K562 (cell line): ENCODE measurements at regions not wholly inside any gene's neighbourhood (a gene's known extent, or its start where the extent isn't known, plus 50 kb on each side); places are given as distances from the start of the nearest gene placed in this dataset.

Source experiments
- ATAC-seq: fragments of 200-7000 bp; cut with Tn5 transposase; 3 replicates; pipeline ENCODE4 v1.9.1; 2020; ENCODE audit warnings: moderate library complexity
- BruUV-seq: library from RNA; stranded (reverse); fragments of 400-500 nt; replicated peaks from 2 replicates; lab custom pipeline; 2021; lab: Mats Ljungman, UMichigan
- CTCF ChIA-PET: fragments of 300-600 bp; formaldehyde crosslinking; extraction: SDS; loops from one replicate; lab custom pipeline; 2021; ENCODE audit warnings: low intra/inter-chr PET ratio; lab: Yijun Ruan, JAX
- POLR2A ChIA-PET: fragments of 300-600, 350-650 bp; sonication (Branson Sonifier 250); formaldehyde crosslinking; extraction: SDS; loops from one replicate; lab custom pipeline; 2021; ENCODE audit warnings: antibody characterized with exemption, inconsistent platforms; lab: Yijun Ruan, JAX
- DNase-seq, 4 experiments: peaks; one replicate each; pipeline versions ENCODE4 v3.0.0 to v3.0.0-alpha.2; 2011 to 2018; ENCODE audit warnings: low spot score in 3 of 4, mixed read lengths in 3 of 4; ENCODE audit errors: extremely low read depth in 1 of 4
- FAIRE-seq: peaks from 2 replicates; lab custom pipeline; 2011; peaks lifted over from hg19 to GRCh38; lab: Jason Lieb, UNC
- H2AFZ ChIP-seq: 2 replicates; pipeline ENCODE4 v1.6.0; 2011; ENCODE audit warnings: low read depth, low read length, control low read depth, inconsistent platforms
- H3K27ac ChIP-seq: fragments of 200-600 bp; 3 replicates; pipeline ENCODE4 v1.8.0; 2011; ENCODE audit warnings: low read depth, mild to moderate bottlenecking, control low read depth, inconsistent platforms, low read length, moderate library complexity, mixed read lengths; ENCODE audit errors: extremely low read depth
- H3K27me3 ChIP-seq, 2 experiments: fragments of 300-600 bp in 1 of 2; 2 replicates in 1 of 2; 3 replicates in 1 of 2; pipeline versions ENCODE4 v1.6.0 to v1.8.0; 2011; ENCODE audit warnings: inconsistent platforms in 2 of 2, low read length in 2 of 2, mild to moderate bottlenecking in 1 of 2, mixed read lengths in 1 of 2, moderate library complexity in 1 of 2; ENCODE audit not compliant: control insufficient read depth in 2 of 2, insufficient read depth in 2 of 2
- H3K36me3 ChIP-seq: fragments of 300-600 bp; 3 replicates; pipeline ENCODE4 v1.8.0; 2011; ENCODE audit warnings: mild to moderate bottlenecking, low read length, inconsistent platforms; ENCODE audit not compliant: control insufficient read depth, insufficient read depth
- H3K4me1 ChIP-seq, 2 experiments: fragments of 200-600 bp in 1 of 2; replicated peaks in 1 of 2; 2 replicates in 1 of 2; 3 replicates in 1 of 2; pipeline versions ENCODE4 v1.5.1 to v1.8.0; 2011; ENCODE audit warnings: inconsistent platforms in 2 of 2, low read length in 2 of 2, mild to moderate bottlenecking in 1 of 2, mixed read lengths in 1 of 2, moderate library complexity in 1 of 2; ENCODE audit not compliant: control insufficient read depth in 2 of 2, insufficient read depth in 2 of 2
- H3K4me2 ChIP-seq: 2 replicates; pipeline ENCODE4 v1.6.1; 2011; ENCODE audit warnings: low read length, control low read depth, inconsistent platforms, mixed read lengths; ENCODE audit not compliant: insufficient read depth
- H3K4me3 ChIP-seq: fragments of 200-600 bp; sonication (generic), shearing (Covaris generic); 2 replicates; pipeline ENCODE4 v1.5.1; 2016; ENCODE audit warnings: control low read depth, inconsistent platforms
- H3K79me2 ChIP-seq: fragments of 200-600 bp; 3 replicates; pipeline ENCODE4 v1.8.0; 2011; ENCODE audit warnings: low read length, inconsistent platforms; ENCODE audit not compliant: control insufficient read depth, insufficient read depth
- H3K9ac ChIP-seq, 2 experiments: 2 replicates each; pipeline versions ENCODE4 v1.6.0 to v1.6.1; 2011; ENCODE audit warnings: low read depth in 2 of 2, low read length in 2 of 2, control low read depth in 1 of 2, inconsistent platforms in 1 of 2, mild to moderate bottlenecking in 1 of 2, mixed read lengths in 1 of 2; ENCODE audit not compliant: insufficient read depth in 1 of 2
- H3K9me1 ChIP-seq: one replicate; pipeline ENCODE4 v1.6.0; 2011; ENCODE audit warnings: inconsistent platforms, mild to moderate bottlenecking, low read length, moderate library complexity; ENCODE audit not compliant: control insufficient read depth, insufficient read depth
- H3K9me3 ChIP-seq: replicated peaks from 2 replicates; pipeline ENCODE4 v1.5.1; 2011; ENCODE audit warnings: low read depth, low read length, inconsistent platforms; ENCODE audit not compliant: control insufficient read depth, insufficient read depth
- H4K20me1 ChIP-seq: replicated peaks from 2 replicates; pipeline ENCODE4 v1.6.1; 2011; ENCODE audit warnings: low read length, inconsistent platforms, mixed read lengths; ENCODE audit not compliant: control insufficient read depth, insufficient read depth
- BACH1 ChIP-seq: fragments of 200-800 bp; sonication (Bioruptor generic); IDR thresholded peaks from 2 replicates; pipeline ENCODE4 v1.6.1; 2016; ENCODE audit warnings: missing genetic modification characterization, missing compliant biosample characterization
- FOXJ2 ChIP-seq: fragments of 200-800 bp; sonication (Bioruptor generic); IDR thresholded peaks from 2 replicates; pipeline ENCODE4 v1.6.1; 2016; ENCODE audit warnings: missing genetic modification characterization, missing compliant biosample characterization
- HDAC2 ChIP-seq: fragments of 450-650 bp; IDR thresholded peaks from 2 replicates; pipeline ENCODE4 v1.6.1; 2016; ENCODE audit warnings: mild to moderate bottlenecking
- LEF1 ChIP-seq: fragments of 450-650 bp; IDR thresholded peaks from 2 replicates; pipeline ENCODE4 v1.6.1; 2016; ENCODE audit warnings: mild to moderate bottlenecking
- NFIX ChIP-seq: fragments of 250-450 bp; sonication (Bioruptor Pico); IDR thresholded peaks from 2 replicates; pipeline ENCODE4 v1.4.0; 2020; ENCODE audit warnings: low read depth, mild to moderate bottlenecking, moderate library complexity
- NUFIP1 ChIP-seq: fragments of 450-650 bp; IDR thresholded peaks from 2 replicates; pipeline ENCODE4 v1.6.1; 2018; ENCODE audit not compliant: partially characterized antibody
- UBTF ChIP-seq, 2 experiments: IDR thresholded peaks; 2 replicates each; pipeline ENCODE4 v1.6.1; 2012; ENCODE audit warnings: improper control_type of control experiment in 2 of 2, low read depth in 2 of 2, low read length in 2 of 2, borderline replicate concordance in 1 of 2
- ZFP36 ChIP-seq: fragments of 150-350 bp; IDR thresholded peaks from 2 replicates; pipeline ENCODE4 v1.6.1; 2018; ENCODE audit warnings: low read length, low read depth; ENCODE audit not compliant: partially characterized antibody
- ZKSCAN1 ChIP-seq: fragments of 150-350 bp; IDR thresholded peaks from 2 replicates; pipeline ENCODE4 v1.6.1; 2016; ENCODE audit warnings: low read depth, low read length
- ZNF778 ChIP-seq: fragments of 450-650 bp; formaldehyde crosslinking; IDR thresholded peaks from 2 replicates; pipeline ENCODE4 v1.4.0; 2020; ENCODE audit warnings: mild to moderate bottlenecking, moderate library complexity
- WGBS: fragments of 100-300 bp; shearing (Covaris generic); methylation state at CpG from one replicate; pipeline ENCODE4 v1.1.6; 2016; ENCODE audit warnings: low coverage, mixed read lengths; ENCODE audit not compliant: insufficient coverage; ENCODE audit errors: missing lambda C conversion rate; 5-methylcytosine and 5-hydroxymethylcytosine counted together
- in situ Hi-C: fragments of 300-500 bp; cut with MboI; formaldehyde crosslinking; loops from 4 replicates; pipeline ENCODE4 v1.15.0; 2018; ENCODE audit warnings: inconsistent platforms, mixed read lengths
- intact Hi-C: fragments of 100-400 bp; cut with micrococcal nuclease; formaldehyde crosslinking; loops from 2 replicates; pipeline ENCODE4 v1.14.2; 2022
- TF ChIP-seq, protein P1 (sequence below), 2 experiments: fragments of 250-450 bp in 1 of 2; fragments of 450-650 bp in 1 of 2; sonication (Bioruptor Pico) in 1 of 2; IDR thresholded peaks; 2 replicates each; pipeline versions ENCODE4 v1.6.1 to v1.8.0; 2016 to 2021; ENCODE audit warnings: mild to moderate bottlenecking in 2 of 2, moderate library complexity in 2 of 2, missing compliant biosample characterization in 1 of 2, missing genetic modification characterization in 1 of 2
- TF ChIP-seq, protein P2 (sequence below): sonication (generic); formaldehyde crosslinking; IDR thresholded peaks from 2 replicates; pipeline ENCODE4 v1.8.1; 2022; ENCODE audit warnings: missing genetic modification reagents

DNA sequence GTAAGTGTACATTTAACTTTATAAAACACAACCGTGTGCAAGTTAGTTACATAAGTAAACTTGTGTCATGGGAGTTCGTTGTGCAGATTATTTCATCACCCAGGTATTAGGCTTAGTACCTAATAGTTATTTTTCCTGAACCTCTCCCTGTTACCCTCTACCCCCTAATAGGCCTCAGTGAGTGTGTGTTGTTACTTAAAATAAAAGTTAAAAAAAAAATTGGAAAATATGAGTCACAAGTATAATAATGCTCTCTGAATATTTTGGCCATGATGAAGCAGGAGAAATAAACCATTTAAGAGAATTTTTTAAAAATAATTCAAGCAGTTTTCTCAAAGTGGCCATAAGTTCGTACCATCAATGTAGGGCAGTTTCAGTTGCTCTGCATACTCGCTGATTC lies 105.1 kb upstream of the GRID2 start:
- Histone ChIP-seq H3K9ac (no peak overlapping the region), H3K27ac (no peak overlapping the region), H4K20me1 (no peaks in the 10 kb centered on the region)
- TF ChIP-seq NUFIP1 (no peak), HDAC2 (no peak)
- TF ChIP-seq, all 486 proteins: peak for 0
- Histone ChIP-seq H2AFZ (no peak overlapping the region), H3K4me2 (no peak overlapping the region), H3K36me3 (no peaks in the 10 kb centered on the region), H3K4me1 (no peaks in the 10 kb centered on the region), H3K9me3 (no peaks in the 10 kb centered on the region), H3K4me3 (no peak overlapping the region), H3K79me2 (no peaks in the 10 kb centered on the region), H3K27me3 (no peaks in the 10 kb centered on the region), H3K9me1 (no peaks in the 10 kb centered on the region)
- intact Hi-C loops (no loop called here), in situ Hi-C loops (no loop called here)
- ChIA-PET POLR2A (no interaction called here), CTCF (no interaction called here)
- ATAC-seq (no peak), FAIRE-seq (no peak), DNase-seq (no peak)
- BruUV-seq = no TSS peak
- 7% methylated on average over 4 of the region's 4 CpGs for WGBS

DNA sequence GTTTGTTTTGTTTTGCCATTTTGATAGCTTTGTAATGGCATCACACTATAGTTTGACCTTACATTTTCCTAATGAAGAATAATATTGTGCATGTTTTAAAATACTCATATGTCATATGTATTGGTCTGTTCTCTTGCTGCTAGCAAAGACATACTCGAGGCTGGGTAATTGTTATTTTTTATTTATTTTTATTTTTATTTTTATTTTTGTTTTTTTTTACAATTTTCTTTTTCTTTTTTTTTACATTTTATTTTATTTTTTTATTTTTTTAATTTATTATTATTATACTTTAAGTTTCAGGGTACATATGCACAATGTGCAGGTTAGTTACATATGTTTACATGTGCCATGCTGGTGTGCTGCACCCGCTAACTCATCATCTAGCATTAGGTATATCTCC lies 104.6 kb upstream of the GRID2 start:
- DNase-seq = no peak
- FAIRE-seq = no peak
- H3K79me2 ChIP-seq = no peaks in the 10 kb centered on the region
- no peaks in the 10 kb centered on the region for H3K9me3 ChIP-seq
- no peak overlapping the region for H3K9ac ChIP-seq
- H3K27ac ChIP-seq = no peak overlapping the region
- no peaks in the 10 kb centered on the region for H4K20me1 ChIP-seq
- 7% methylated on average over 1 of the region's 2 CpGs for WGBS
- H3K4me2 ChIP-seq = no peak overlapping the region
- in situ Hi-C loops = no loop called here
- H2AFZ ChIP-seq = no peak overlapping the region
- POLR2A ChIA-PET = no interaction called here
- intact Hi-C loops = no loop called here
- H3K9me1 ChIP-seq = no peaks in the 10 kb centered on the region
- no peak for ATAC-seq
- H3K4me1 ChIP-seq = no peaks in the 10 kb centered on the region
- CTCF ChIA-PET = no interaction called here
- no peaks in the 10 kb centered on the region for H3K27me3 ChIP-seq
- no peak overlapping the region for H3K4me3 ChIP-seq
- BruUV-seq = no TSS peak
- H3K36me3 ChIP-seq = no peaks in the 10 kb centered on the region
- TF ChIP-seq NFIX (CRISPR knock-in tag) (no peak), ZKSCAN1 (no peak), FOXJ2 (tag) (no peak), UBTF (IDR thresholded peaks at IDR 0.05; ENCODE audit: borderline replicate concordance in 1 of 2, low read depth in 2 of 2, low read length in 2 of 2) (no peak), ZNF778 (CRISPR knock-in tag) (no peak), BACH1 (tag) (no peak), LEF1 (no peak), ZFP36 (no peak)
- TF ChIP-seq, protein P1, sequence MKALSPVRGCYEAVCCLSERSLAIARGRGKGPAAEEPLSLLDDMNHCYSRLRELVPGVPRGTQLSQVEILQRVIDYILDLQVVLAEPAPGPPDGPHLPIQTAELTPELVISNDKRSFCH (CRISPR knock-in tag; IDR thresholded peaks at IDR 0.05) = no peak
- TF ChIP-seq, protein P1 (tag; IDR thresholded peaks at IDR 0.05) = no peak
- TF ChIP-seq, protein P2, sequence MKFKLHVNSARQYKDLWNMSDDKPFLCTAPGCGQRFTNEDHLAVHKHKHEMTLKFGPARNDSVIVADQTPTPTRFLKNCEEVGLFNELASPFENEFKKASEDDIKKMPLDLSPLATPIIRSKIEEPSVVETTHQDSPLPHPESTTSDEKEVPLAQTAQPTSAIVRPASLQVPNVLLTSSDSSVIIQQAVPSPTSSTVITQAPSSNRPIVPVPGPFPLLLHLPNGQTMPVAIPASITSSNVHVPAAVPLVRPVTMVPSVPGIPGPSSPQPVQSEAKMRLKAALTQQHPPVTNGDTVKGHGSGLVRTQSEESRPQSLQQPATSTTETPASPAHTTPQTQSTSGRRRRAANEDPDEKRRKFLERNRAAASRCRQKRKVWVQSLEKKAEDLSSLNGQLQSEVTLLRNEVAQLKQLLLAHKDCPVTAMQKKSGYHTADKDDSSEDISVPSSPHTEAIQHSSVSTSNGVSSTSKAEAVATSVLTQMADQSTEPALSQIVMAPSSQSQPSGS (CRISPR knock-in tag) = no peak
